HFF-Myc (cell line): ENCODE measurements at regions not wholly inside any gene's neighbourhood (a gene's known extent, or its start where the extent isn't known, plus 50 kb on each side); places are given as distances from the start of the nearest gene placed in this dataset.

Source experiments
- DNase-seq: peaks from one replicate; pipeline ENCODE4 v3.0.0-alpha.2; 2011; ENCODE audit warnings: low read depth; ENCODE audit errors: extremely low read depth
- H3K4me3 ChIP-seq: replicated peaks from 2 replicates; pipeline ENCODE4 v1.5.1; 2011; ENCODE audit warnings: low read depth, mild to moderate bottlenecking, control low read depth, low read length
- CTCF ChIP-seq: IDR thresholded peaks from 2 replicates; pipeline ENCODE4 v1.5.1; 2012; ENCODE audit warnings: mild to moderate bottlenecking, low read depth, low read length, control low read depth; ENCODE audit errors: missing control alignments

GRCh38 chr6:102517506-102517905 is 1124.0 kb downstream of the GRIK2 start:
- no peak overlapping the region for H3K4me3 ChIP-seq
- no peak for TF ChIP-seq CTCF
- no peak for DNase-seq

DNA sequence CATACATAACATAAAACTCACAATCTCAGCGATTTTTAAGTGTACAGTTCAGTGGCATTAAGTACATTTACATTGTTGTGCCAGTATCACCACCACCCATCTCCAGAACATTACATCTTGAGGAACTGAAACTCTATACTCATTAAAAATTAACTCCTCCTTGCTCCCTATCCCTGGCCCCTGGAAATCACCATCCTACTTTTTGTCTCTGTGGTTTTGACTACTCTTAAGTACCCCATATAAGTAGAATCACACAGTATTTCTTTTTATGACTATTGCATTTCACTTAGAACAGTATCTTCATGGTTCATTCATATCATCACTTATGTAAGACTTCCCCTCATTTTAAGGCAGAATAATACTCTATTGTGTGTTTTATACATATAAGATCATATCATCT is 1108.1 kb downstream of the GRIK2 start:
- no peak overlapping the region for H3K4me3 ChIP-seq
- no peak for TF ChIP-seq CTCF
- DNase-seq, result no peak

DNA sequence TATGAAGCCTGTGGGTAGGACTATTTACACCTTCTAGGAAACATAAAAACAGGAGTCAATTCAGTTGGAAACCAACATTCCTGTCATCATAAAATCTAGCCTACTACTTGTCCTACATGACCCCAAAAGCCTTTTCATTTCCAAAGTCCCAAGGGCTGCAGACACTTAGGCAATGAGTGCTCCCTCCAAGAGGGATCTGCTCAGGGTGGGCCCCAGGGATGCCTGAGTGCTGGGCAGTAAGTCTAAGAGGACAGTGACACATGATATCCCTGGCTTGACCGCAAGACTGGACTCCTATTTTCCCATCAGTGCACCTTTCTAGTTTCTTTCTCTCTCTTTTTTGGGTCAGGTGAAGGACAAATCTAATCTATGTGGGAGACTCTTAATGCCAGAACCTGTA is 1101.3 kb downstream of the GRIK2 start:
- no peak overlapping the region for H3K4me3 ChIP-seq
- DNase-seq, result no peak
- no peak for TF ChIP-seq CTCF

- TF ChIP-seq CTCF, result no peak
- no peak overlapping the region for H3K4me3 ChIP-seq
- DNase-seq, result no peak
Observed at GRCh38 chr6:102493485-102493884, 1100.0 kb downstream of the GRIK2 start.

- TF ChIP-seq CTCF, result no peak
- no peak overlapping the region for H3K4me3 ChIP-seq
- no peak for DNase-seq
Observed at GRCh38 chr6:102488729-102489128, 1095.2 kb downstream of the GRIK2 start.

DNA sequence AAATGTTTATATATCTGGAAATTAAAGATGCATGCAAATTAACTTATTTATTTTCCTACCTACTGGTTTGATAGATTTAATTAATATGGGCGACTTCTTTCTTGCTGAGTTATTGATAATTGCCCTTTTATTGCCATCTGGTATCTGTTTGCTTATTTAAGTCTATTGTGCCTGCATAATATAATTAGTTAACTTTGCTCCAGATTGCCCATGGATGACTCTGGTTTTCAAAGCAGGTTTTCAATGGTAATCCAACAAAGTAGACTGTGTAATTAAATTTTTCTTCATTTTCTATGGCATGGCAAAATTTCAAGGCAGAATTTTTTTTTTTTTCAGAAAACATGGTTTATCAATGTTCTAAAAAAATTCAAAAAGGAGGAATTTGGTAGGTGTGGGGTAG is 1092.0 kb downstream of the GRIK2 start:
- TF ChIP-seq CTCF, result no peak

DNA sequence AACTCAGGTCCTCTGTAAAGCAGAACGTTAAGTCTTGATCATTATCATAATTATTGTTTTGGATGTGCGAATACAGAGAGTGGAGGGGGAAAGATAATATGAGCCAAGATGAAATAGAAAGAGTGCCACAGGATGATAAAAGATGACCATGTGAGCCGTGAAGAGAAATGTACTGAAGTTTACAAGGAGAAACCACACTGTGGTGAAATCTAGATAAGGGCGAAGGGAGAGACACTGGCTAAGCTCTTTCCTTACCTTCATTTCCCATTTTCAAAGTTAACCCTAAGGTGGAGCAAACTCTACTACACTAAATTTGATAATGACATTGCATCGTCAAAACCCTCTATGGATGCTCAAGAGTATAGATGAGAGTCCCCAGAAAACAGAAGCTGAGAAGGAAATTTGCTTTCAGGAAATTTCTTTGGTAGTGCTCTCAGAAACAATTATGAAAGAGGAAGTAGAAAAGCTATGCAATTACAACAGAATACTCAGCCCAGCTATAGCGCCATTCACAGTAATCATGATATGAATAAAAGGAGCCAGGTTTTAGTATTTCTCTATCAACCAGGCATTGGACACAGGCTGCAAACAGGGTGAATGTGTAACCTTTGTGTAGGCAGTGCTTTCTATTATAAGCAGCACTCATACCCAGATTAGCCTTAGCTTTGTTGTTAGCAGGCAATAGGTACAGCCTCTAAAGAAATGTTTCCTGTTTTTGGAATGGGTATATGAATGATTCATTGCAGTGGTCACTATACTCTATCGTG is 1080.7 kb downstream of the GRIK2 start:
- no peak overlapping the region for H3K4me3 ChIP-seq
- no peak for DNase-seq
- no peak for TF ChIP-seq CTCF

More for the DNA sequence above, 1092.0 kb downstream of the GRIK2 start:
- DNase-seq, result no peak
- H3K4me3 ChIP-seq, result no peak overlapping the region
